HepG2 (cell line): ENCODE measurements at regions not wholly inside any gene's neighbourhood (a gene's known extent, or its start where the extent isn't known, plus 50 kb on each side); places are given as distances from the start of the nearest gene placed in this dataset.

Experiments
- ATAC-seq: fragments of 200-7000 bp; cut with Tn5 transposase; 3 replicates; pipeline ENCODE4 v1.9.1; 2020; ENCODE audit warnings: mild to moderate bottlenecking, moderate library complexity
- BruUV-seq: library from RNA; stranded (reverse); fragments of 400-500 nt; replicated peaks from 2 replicates; lab custom pipeline; 2021; lab: Mats Ljungman, UMichigan
- CTCF ChIA-PET: fragments of 300-600 bp; formaldehyde crosslinking; extraction: SDS; loops from one replicate; lab custom pipeline; 2021; ENCODE audit warnings: low total read pairs, inconsistent platforms, low intra/inter-chr PET ratio; lab: Yijun Ruan, JAX
- POLR2A ChIA-PET: fragments of 350-600 bp; sonication (Branson Sonifier 250); formaldehyde crosslinking; loops from one replicate; lab custom pipeline; 2020; ENCODE audit warnings: antibody characterized with exemption, inconsistent platforms; lab: Yijun Ruan, JAX
- DNase-seq: peaks from one replicate; pipeline ENCODE4 v3.0.0-alpha.2; 2015; ENCODE audit warnings: low spot score
- FAIRE-seq: peaks from 3 replicates; lab custom pipeline; 2011; peaks lifted over from hg19 to GRCh38; lab: Jason Lieb, UNC
- H2AFZ ChIP-seq: one replicate; pipeline ENCODE4 v1.6.1; 2011; ENCODE audit warnings: low read length, inconsistent platforms
- H3K27ac ChIP-seq: fragments of 300-600 bp; 3 replicates; pipeline ENCODE4 v1.8.0; 2011; ENCODE audit warnings: mixed run types, mild to moderate bottlenecking, mixed read lengths, low read length, inconsistent platforms; ENCODE audit not compliant: insufficient read depth; ENCODE audit errors: extremely low read length
- H3K27me3 ChIP-seq, 2 experiments: fragments of 200-600 bp in 1 of 2; 2 replicates in 1 of 2; 3 replicates in 1 of 2; pipeline versions ENCODE4 v1.6.0 to v1.8.0; 2011; ENCODE audit warnings: low read length in 2 of 2, mild to moderate bottlenecking in 2 of 2, moderate library complexity in 2 of 2, inconsistent platforms in 1 of 2; ENCODE audit not compliant: insufficient read depth in 2 of 2, control insufficient read depth in 1 of 2
- H3K36me3 ChIP-seq, 2 experiments: fragments of 200-600 bp in 1 of 2; replicated peaks in 1 of 2; 2 replicates in 1 of 2; 3 replicates in 1 of 2; pipeline versions ENCODE4 v1.5.1 to v1.8.0; 2011; ENCODE audit warnings: low read length in 2 of 2, inconsistent platforms in 1 of 2; ENCODE audit not compliant: insufficient read depth in 2 of 2, control insufficient read depth in 1 of 2
- H3K4me1 ChIP-seq: 2 replicates; pipeline ENCODE4 v1.5.1; 2012; ENCODE audit warnings: low read length, inconsistent platforms; ENCODE audit not compliant: insufficient read depth
- H3K4me2 ChIP-seq: 2 replicates; pipeline ENCODE4 v1.6.0; 2011; ENCODE audit warnings: low read depth, low read length, inconsistent platforms
- H3K4me3 ChIP-seq, 3 experiments: fragments of 200-600 bp in 1 of 3; sonication (generic), shearing (Covaris generic) in 1 of 3; replicated peaks in 1 of 3; 2 replicates each; pipeline ENCODE4 v1.5.1; 2011 to 2016; ENCODE audit warnings: low read length in 3 of 3, inconsistent platforms in 2 of 3, low read depth in 2 of 3, mild to moderate bottlenecking in 2 of 3, control low read depth in 1 of 3, mixed read lengths in 1 of 3; ENCODE audit not compliant: insufficient read depth in 1 of 3
- H3K79me2 ChIP-seq: one replicate; pipeline ENCODE4 v1.6.1; 2011; ENCODE audit warnings: low read length, inconsistent platforms; ENCODE audit not compliant: insufficient read depth
- H3K9ac ChIP-seq: 2 replicates; pipeline ENCODE4 v1.6.0; 2011; ENCODE audit warnings: mild to moderate bottlenecking, low read depth, low read length, inconsistent platforms; ENCODE audit not compliant: insufficient read depth
- H3K9me3 ChIP-seq: 2 replicates; pipeline ENCODE4 v1.5.1; 2012; ENCODE audit warnings: mild to moderate bottlenecking, low read length
- H4K20me1 ChIP-seq: 2 replicates; pipeline ENCODE4 v1.6.0; 2011; ENCODE audit warnings: inconsistent platforms, mild to moderate bottlenecking, low read length, moderate library complexity; ENCODE audit not compliant: insufficient read depth
- NFYC ChIP-seq: IDR thresholded peaks from 2 replicates; pipeline ENCODE4 v1.6.1; 2016; ENCODE audit warnings: missing genetic modification reagents, missing compliant biosample characterization
- RFX3 ChIP-seq: IDR thresholded peaks from 2 replicates; pipeline ENCODE4 v1.6.1; 2016; ENCODE audit warnings: missing biosample characterization, missing genetic modification reagents
- SMC3 ChIP-seq: IDR thresholded peaks from 2 replicates; pipeline ENCODE4 v1.6.1; 2011; ENCODE audit warnings: low read length, improper control_type of control experiment
- TRAFD1 ChIP-seq: sonication (generic); formaldehyde crosslinking; IDR thresholded peaks from 2 replicates; pipeline ENCODE4 v1.5.1; 2020; ENCODE audit warnings: missing genetic modification reagents, mild to moderate bottlenecking, borderline replicate concordance
- ZNF143 ChIP-seq: sonication (generic); formaldehyde crosslinking; IDR thresholded peaks from 2 replicates; pipeline ENCODE4 v1.4.0; 2020; ENCODE audit warnings: missing genetic modification reagents
- ZNF557 ChIP-seq: sonication (generic); formaldehyde crosslinking; IDR thresholded peaks from 2 replicates; pipeline ENCODE4 v1.4.0; 2020; ENCODE audit warnings: missing genetic modification reagents
- ZNF567 ChIP-seq: sonication (generic); formaldehyde crosslinking; IDR thresholded peaks from 2 replicates; pipeline ENCODE4 v1.8.1; 2023; ENCODE audit warnings: mild to moderate bottlenecking, missing genetic modification reagents, borderline replicate concordance
- ZNF687 ChIP-seq: sonication (generic); formaldehyde crosslinking; IDR thresholded peaks from 2 replicates; pipeline ENCODE4 v1.5.1; 2020; ENCODE audit warnings: mild to moderate bottlenecking, missing genetic modification reagents, moderate library complexity
- WGBS: methylation state at CpG from one replicate; pipeline ENCODE4 v1.1.6; 2017; ENCODE audit warnings: low lambda C conversion rate; 5-methylcytosine and 5-hydroxymethylcytosine counted together
- in situ Hi-C: cut with HindIII; loops from 2 replicates; pipeline ENCODE4 v1.10.0; 2017; ENCODE audit warnings: low pct_unique_long_range_greater_than_20kb; ENCODE audit not compliant: extremely low pct_ligation_motif_present
- intact Hi-C: fragments of 100-400 bp; cut with micrococcal nuclease; formaldehyde crosslinking; loops from one replicate; pipeline ENCODE4 v1.10.0; 2022; ENCODE audit not compliant: unreplicated experiment
- TF ChIP-seq, protein P1 (sequence below): IDR thresholded peaks from 2 replicates; pipeline ENCODE4 v1.6.1; 2016; ENCODE audit warnings: low read depth, missing genetic modification reagents, missing compliant biosample characterization

DNA sequence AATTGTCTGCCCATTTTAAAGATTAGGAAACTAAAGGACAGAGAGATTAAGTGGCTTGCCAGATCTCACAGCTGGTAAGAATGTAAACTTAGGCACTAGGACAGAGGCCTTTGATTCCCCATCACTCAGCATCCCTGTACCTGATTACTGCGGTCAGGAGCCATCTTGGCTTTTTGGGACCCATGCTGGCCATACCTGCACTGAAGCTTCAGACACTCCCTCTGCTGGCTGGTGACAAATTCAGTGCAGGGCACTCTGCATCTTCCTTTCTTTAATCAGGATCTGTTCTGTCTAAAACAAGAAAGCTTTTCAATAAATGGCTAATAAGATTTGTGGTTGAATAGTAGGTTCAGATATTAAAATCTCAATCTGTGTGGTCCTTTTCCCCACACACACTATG is 215.5 kb upstream of the RORB start (continued):
- TF ChIP-seq ZNF687 (CRISPR knock-in tag) (no peak), SMC3 (peak; percentile 60), ZNF557 (no peak), ZNF143 (CRISPR knock-in tag) (no peak)
- TF ChIP-seq, all 625 proteins: peak for 4

DNA sequence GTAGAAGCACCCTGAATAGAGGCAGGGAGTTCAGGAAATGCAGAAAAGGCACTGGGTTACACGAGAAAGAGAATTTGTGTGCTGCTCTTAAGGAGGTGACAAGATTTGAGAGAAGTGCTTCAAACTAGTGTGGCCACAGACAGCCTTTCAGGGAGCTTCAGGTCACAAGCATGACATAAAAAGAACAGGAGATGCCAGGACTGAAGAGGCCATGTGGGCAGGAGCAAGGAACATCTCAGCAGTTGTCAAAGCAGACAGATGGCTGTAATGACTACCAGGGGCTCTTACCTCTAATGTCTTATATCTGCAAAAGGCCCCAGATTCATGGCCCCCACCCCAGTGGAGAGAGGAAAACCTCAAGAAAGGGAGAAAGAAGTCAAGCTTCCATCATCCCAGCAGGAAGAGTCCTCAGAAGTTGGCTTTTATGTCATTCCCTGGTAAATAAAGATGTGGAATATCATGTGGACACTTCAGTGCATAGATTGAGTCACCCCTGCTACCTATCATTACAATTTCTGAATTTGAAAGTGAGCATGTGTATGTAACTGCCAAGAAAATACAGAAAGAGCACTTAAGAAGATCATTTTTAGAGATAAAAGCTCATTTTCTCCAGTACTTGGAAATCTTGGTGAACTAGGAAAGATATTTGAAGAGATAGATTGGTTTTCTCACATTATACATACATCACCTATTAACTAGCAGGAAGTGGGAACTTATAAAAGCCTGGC is 214.4 kb upstream of the RORB start:
- intact Hi-C loops, result no loop called here
- FAIRE-seq (no peak), DNase-seq (no peak), ATAC-seq (no peak)
- ChIA-PET CTCF (interaction anchor here (1.5 kb wide), 1 partner anchor 599 kb away, joined by 11 read pairs; no protein-coding TSS in a partner anchor), POLR2A (no interaction called here)
- Histone ChIP-seq H3K9me3 (no peaks in the 10 kb centered on the region), H3K79me2 (no peaks in the 10 kb centered on the region), H2AFZ (no peak overlapping the region), H3K9ac (no peak overlapping the region), H3K27ac (no peak overlapping the region), H3K36me3 (no peaks in the 10 kb centered on the region), H3K4me2 (no peak overlapping the region), H3K27me3 (no peaks in the 10 kb centered on the region), H3K4me1 (no peaks in the 10 kb centered on the region), H3K4me3 (no peak overlapping the region), H4K20me1 (no peaks in the 10 kb centered on the region)
- WGBS, result 0% methylated on average over 1 of the region's 1 CpG
- BruUV-seq, result no TSS peak
- in situ Hi-C loops, result loop anchor here (25.0 kb wide), 1 partner anchor 595 kb away; no protein-coding TSS in a partner anchor
- TF ChIP-seq TRAFD1 (CRISPR knock-in tag) (no peak), ZNF567 (CRISPR knock-in tag) (no peak), NFYC (CRISPR knock-in tag) (no peak), RFX3 (CRISPR knock-in tag) (no peak)
- TF ChIP-seq, protein P1, sequence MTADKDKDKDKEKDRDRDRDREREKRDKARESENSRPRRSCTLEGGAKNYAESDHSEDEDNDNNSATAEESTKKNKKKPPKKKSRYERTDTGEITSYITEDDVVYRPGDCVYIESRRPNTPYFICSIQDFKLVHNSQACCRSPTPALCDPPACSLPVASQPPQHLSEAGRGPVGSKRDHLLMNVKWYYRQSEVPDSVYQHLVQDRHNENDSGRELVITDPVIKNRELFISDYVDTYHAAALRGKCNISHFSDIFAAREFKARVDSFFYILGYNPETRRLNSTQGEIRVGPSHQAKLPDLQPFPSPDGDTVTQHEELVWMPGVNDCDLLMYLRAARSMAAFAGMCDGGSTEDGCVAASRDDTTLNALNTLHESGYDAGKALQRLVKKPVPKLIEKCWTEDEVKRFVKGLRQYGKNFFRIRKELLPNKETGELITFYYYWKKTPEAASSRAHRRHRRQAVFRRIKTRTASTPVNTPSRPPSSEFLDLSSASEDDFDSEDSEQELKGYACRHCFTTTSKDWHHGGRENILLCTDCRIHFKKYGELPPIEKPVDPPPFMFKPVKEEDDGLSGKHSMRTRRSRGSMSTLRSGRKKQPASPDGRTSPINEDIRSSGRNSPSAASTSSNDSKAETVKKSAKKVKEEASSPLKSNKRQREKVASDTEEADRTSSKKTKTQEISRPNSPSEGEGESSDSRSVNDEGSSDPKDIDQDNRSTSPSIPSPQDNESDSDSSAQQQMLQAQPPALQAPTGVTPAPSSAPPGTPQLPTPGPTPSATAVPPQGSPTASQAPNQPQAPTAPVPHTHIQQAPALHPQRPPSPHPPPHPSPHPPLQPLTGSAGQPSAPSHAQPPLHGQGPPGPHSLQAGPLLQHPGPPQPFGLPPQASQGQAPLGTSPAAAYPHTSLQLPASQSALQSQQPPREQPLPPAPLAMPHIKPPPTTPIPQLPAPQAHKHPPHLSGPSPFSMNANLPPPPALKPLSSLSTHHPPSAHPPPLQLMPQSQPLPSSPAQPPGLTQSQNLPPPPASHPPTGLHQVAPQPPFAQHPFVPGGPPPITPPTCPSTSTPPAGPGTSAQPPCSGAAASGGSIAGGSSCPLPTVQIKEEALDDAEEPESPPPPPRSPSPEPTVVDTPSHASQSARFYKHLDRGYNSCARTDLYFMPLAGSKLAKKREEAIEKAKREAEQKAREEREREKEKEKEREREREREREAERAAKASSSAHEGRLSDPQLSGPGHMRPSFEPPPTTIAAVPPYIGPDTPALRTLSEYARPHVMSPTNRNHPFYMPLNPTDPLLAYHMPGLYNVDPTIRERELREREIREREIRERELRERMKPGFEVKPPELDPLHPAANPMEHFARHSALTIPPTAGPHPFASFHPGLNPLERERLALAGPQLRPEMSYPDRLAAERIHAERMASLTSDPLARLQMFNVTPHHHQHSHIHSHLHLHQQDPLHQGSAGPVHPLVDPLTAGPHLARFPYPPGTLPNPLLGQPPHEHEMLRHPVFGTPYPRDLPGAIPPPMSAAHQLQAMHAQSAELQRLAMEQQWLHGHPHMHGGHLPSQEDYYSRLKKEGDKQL, result no peak
